NCI-H2171 (cell line): ENCODE measurements at regions not wholly inside any gene's neighbourhood (a gene's known extent, or its start where the extent isn't known, plus 50 kb on each side); places are given as distances from the start of the nearest gene placed in this dataset.
"Not testable (repeated sequence)": the region's sequence is repeated elsewhere in the genome, so short reads cannot be mapped to it uniquely, and the experiment has no call there.

Source experiments
- DNase-seq: peaks from one replicate; lab custom pipeline; 2025; lab: John Stamatoyannopoulos, UW

- no peak for DNase-seq
These were observed 1005.2 kb downstream of the CCSER2 start for GRCh38 chr10:85333594-85333993.

- DNase-seq = no peak
These were observed 1004.2 kb downstream of the GRID1 start for GRCh38 chr10:85362401-85362800.

DNA sequence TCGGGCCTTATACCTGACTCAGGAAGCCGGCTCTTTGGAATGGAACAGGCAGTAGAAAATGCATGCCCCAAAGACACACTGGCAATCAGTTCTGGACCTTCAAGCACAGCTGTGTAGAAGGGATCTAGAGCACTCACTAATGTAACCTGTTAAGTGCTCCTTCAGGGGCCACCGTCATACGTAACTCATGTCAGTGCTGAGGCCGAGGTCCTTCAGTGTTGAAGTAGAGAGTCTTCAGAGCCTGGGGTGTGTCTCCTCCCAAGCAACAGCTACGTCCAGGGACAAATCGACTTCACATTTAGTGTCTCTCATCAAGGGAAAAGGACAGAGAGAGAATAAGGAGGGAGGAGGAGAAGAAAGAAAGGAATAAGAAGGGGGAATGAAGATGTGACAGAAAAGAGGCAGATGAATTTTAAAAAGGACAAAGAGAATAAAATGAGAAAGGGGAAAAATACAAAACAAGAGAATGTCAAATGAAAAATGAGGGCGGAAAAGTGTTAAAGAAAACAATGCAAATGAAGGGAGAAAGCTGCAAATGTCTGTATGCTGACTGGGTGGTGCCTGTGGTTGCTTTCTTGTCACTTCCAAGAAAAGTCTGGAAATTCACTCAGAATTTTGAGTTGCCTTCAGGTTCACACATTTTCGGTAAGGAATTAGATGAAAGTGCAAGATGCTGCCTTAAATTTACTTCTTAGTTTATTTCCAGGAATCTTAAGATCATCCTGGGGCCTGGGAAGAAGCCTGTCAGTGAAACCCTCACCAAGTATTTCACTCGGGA is 989.4 kb downstream of the GRID1 start:
- DNase-seq = no peak

- no peak for DNase-seq
These were observed 987.3 kb downstream of the GRID1 start for GRCh38 chr10:85379338-85379737.

GRCh38 chr10:85400981-85401695 is 965.5 kb downstream of the GRID1 start:
- no peak for DNase-seq

DNA sequence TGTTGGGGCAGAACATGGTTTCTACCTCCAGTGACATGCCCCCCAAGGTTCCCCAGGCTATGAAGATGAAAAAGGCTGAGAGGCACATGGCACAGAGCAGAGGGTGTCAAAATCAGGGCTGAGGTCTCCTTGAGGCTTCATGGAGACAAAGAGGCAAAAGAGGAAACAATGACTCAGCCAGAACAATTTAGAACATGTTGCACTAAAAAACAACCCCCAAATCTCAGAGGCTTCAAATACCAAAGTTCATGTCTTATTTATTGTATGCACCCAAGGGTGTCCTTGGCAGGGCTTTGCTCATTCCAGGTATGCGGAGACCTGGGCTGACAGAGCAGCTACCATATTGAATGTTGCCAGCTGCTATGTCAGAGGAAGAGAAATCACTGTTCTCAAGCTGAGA is 964.1 kb downstream of the GRID1 start:
- DNase-seq = no peak

GRCh38 chr10:85407088-85407487 is 959.5 kb downstream of the GRID1 start:
- no peak for DNase-seq

GRCh38 chr10:85408388-85408787 is 958.2 kb downstream of the GRID1 start:
- DNase-seq = no peak

DNA sequence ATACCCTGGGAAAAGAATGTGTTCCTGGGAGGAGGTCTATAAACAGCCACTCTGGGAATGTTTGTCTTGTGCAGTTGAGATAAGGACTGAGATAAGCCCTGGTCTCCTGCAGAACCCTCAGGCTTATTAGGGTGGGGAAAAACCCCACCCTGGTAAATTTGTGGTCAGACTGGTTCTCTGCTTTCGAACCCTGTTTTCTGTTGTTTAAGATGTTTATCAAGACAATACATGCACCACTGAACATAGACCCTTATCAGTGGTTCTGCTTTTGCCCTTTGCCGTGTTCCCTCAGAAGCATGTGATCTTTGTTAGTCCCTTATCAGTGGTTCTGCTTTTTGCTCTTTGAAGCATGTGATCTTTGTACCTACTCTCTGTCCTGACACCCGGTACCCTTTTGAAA is 956.0 kb downstream of the GRID1 start:
- not testable (repeated sequence) for DNase-seq

DNA sequence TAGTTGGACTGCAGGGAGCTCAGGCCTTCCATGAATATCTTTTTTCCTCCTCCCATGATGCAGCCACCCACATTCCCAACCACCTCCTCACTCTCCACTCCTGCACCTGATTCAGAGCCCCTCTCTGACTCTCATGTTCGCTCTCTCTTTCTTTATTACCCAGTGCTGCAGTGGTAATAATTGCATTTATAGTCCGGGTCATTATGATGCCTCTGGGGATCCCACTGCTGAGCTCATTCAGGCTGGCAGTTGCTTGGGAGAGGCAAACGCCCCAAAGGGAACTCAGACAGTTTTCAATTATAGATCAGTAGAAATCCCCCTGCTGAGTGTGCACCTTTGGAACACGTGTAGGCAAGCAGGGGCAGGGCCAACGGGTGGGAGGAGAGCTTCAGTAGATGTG is 953.0 kb downstream of the GRID1 start:
- DNase-seq = no peak

DNA sequence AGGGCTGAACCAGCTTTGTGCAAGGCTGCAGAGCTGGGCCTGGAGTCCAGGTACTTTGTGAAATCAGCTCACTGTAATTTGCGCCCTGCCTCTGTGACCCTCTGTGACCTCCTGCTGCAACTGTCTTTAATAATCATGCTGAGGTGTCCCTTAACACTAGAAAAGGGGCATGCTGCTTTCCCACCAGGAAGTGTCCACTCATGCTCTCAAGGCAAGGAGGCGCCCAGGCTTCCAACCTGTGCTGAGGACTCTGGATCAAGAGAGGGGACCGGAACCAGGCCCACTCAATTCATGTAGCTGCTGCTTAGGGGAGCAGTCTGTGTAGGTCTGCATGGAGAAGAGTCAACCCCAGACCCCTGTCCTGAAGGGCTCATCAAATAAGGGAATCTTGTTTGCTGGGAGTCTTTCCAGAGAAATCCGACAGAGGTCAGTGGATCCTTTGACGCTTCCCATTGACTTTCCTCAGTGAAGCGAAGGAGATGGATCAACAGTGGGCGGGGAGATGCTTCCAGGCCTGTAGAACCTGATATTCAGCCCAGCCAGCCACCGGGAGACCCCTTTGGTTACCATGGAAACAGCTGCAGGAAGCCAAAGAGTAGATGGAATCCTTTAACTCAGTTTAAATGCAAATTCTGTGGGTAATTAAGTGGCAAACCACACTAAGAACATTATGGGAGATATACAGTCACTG is 945.9 kb downstream of the GRID1 start:
- no peak for DNase-seq

GRCh38 chr10:85421421-85421820 is 945.2 kb downstream of the GRID1 start:
- DNase-seq = no peak

- DNase-seq = no peak
These were observed 937.5 kb downstream of the GRID1 start for GRCh38 chr10:85429126-85429525.

DNA sequence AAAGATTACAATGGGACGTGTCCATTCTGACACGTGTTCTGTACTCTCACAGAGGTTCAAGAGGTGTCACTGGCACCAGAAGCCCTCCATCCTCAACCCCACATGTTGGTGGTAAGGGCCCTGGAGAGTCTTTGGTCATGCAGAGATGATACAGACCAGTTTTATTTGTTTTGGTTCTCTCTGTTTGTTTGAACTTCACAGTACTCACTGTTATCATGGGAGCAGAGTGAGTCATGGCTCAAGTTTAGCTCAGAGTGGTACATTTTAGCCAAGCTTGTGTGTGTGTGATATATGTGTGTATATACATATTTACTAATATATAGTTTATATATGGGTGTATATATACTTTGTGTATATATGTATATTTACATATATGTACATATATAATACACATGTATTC is 935.6 kb downstream of the GRID1 start:
- DNase-seq = no peak

DNA sequence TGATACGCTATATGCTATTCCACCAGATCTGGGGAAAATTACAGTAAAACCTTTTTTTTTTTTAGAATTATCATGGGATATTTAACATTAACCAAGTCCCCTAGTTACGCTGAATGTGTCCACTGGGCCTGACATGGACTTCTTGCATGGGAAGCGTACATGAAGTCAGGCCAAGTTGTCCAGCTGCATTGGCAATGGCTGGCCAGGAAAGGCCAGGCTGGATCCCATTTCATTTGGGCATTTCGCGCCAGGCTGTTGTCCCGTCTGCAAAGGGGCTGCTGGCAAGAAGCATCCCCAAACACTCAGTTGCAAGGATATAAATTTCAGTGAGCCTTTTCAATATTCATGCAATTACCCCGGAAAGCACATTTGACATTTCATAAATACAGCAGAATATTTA is 933.3 kb downstream of the GRID1 start:
- DNase-seq = no peak

DNA sequence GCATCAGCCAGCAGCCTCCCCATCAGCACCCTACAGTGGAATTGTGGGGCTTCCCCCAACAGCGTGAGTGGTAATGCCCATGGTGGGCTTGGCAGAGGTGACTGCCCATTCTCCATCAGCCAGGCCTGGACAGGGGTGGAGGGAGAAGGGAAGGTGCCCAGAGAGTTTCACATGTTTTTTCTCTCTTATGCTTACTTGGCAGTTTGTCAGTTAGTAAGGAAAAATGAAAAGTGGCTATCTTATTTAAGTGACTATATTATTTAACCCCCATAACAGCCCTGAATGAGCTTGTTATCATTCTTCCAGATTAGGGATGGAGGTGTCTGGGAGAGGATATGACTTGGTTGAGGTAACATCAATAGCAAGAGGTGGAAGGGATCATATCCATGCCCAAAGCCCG is 921.7 kb downstream of the GRID1 start:
- DNase-seq = no peak

- no peak for DNase-seq
These were observed 920.9 kb downstream of the GRID1 start for GRCh38 chr10:85445702-85446101.

DNA sequence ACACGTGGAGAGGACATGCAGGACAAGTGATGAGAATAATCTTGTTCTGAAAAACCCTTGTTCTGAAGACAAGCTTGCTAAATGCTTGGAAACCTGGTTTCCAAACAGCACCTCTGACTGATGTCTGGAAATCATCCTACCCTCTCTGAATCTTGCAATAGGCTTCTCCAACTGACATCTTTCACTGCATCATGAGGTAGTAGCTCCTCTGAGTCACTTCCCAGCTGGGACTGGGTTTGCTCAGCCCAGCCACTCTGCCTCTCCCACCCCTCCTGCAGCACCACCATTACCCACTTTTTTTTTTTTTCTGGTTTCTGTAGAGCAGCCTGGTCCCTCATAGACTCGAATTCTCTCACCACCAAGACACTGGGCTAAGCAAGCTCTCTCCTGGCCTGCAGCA is 919.8 kb downstream of the GRID1 start:
- no peak for DNase-seq

DNA sequence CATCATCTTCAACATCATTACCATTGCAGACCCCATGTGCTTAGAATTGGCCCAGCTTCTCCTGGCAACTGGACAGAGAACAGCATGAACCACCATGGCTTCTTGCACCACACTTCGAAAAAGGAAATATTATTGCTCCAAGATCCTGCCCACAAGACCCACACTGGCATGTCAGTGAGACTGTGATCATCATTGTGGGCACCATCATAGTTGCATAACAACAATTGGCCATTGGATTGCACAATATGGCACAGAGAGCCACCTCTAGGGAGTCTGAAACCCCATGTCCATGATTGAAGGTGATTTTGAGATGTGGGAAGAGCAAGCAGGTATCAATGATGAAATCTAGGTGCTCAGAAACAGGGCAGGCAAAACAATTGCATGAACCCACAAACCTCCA is 918.9 kb downstream of the GRID1 start:
- DNase-seq = no peak

DNA sequence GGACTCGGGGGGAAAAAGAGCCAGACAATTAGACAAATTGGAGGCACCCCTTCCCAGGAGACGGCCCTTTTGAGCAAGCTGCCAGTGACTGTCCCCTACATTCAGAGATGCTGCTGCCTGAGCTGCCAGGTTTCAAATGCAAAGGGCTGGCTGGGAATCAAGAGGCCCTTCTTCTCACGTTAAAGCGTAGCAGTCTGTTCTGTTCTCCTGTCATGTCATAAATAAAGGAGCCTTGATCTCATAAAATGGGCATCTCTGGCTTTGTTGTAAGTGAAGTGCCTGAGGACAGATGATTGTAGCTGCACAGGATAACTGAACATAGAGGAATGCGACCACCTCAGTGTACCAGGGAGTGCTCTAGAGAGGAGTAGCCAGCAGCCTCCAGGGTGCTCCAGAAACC is 917.9 kb downstream of the GRID1 start:
- no peak for DNase-seq

- no peak for DNase-seq
These were observed 912.2 kb downstream of the GRID1 start for GRCh38 chr10:85454386-85454785.

DNA sequence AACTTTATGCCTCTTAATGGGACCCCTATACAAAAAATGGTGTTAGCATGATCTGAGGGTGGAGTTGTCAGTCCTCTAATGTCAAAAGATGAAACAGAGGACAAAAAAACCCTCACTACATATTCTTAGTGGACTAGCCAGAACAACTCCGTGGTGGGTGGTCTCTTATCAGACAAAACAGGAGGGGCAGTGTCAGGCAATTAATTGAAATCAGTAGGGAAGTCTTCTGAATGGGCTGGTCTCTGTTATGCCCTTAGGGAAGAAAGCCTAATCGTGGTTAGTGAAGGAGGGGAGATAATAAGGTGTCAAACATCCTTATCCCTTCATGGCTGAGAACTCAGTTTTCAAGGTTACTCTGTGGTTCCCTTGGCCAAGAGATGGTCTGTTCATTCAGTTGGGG is 909.4 kb downstream of the GRID1 start:
- DNase-seq = no peak

DNA sequence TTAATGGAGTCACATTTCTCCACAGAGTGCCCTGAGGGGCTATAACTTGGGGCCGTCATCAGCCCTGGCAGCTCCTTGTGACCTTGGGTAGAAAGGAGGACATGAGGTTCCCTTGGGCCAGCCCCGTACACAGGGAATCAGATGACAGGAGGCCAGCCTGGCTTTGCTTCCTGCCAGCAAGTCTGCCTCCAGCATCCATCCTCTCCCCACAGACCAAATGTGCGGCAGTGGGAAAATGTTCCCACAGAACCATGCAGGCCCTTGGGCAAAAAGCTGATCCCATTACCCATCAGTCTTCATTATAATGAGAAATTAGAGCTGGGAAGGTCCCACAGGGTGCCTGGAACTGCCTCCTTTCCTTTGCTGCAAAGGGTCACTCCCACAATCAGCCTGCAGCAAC is 908.3 kb downstream of the GRID1 start:
- DNase-seq = no peak
